ENCODE measurements at regions not wholly inside any gene's neighbourhood (a gene's known extent, or its start where the extent isn't known, plus 50 kb on each side); places are given as distances from the start of the nearest gene placed in this dataset.

DNA sequence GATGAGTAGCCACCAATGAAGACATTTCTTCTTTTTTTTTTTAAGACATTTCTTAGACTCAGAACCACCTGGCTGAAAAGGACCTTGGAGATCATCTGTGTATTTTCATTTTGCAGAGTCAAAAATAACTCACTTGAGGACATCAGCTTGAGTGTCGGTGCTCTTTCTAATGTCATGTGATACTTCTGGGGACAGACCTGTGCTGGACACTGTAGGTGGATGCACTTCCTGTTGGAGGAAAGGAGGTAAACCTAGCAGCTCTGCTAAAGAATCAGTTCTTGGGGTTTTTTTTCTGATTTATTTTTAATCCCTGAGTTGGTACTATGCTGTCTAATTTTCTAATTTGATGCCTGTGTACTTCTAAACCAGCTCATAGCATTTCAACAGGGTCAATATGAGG, 283.9 kb upstream of the CRIM1 start:
- TF ChIP-seq, protein P1, sequence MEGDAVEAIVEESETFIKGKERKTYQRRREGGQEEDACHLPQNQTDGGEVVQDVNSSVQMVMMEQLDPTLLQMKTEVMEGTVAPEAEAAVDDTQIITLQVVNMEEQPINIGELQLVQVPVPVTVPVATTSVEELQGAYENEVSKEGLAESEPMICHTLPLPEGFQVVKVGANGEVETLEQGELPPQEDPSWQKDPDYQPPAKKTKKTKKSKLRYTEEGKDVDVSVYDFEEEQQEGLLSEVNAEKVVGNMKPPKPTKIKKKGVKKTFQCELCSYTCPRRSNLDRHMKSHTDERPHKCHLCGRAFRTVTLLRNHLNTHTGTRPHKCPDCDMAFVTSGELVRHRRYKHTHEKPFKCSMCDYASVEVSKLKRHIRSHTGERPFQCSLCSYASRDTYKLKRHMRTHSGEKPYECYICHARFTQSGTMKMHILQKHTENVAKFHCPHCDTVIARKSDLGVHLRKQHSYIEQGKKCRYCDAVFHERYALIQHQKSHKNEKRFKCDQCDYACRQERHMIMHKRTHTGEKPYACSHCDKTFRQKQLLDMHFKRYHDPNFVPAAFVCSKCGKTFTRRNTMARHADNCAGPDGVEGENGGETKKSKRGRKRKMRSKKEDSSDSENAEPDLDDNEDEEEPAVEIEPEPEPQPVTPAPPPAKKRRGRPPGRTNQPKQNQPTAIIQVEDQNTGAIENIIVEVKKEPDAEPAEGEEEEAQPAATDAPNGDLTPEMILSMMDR (IDR thresholded peaks at IDR 0.05 in 2 of 3, conservative IDR thresholded peaks at IDR 0.05 in 1 of 3; ENCODE audit: control insufficient read depth in 2 of 3, extremely low read depth in 1 of 3, insufficient read depth in 1 of 3, low read depth in 3 of 3, low read length in 3 of 3) = no peak
- TF ChIP-seq MXI1 (IDR thresholded peaks at IDR 0.05; ENCODE audit: low read depth, low read length) = no peak
- no peak for TF ChIP-seq CHD4 (IDR thresholded peaks at IDR 0.05)
- no peak for TF ChIP-seq SP1 (IDR thresholded peaks at IDR 0.05; ENCODE audit: low read depth, low read length)
- no peak for TF ChIP-seq EZH2 (IDR thresholded peaks at IDR 0.05; ENCODE audit: borderline replicate concordance, control insufficient read depth, low read depth, low read length)
- no peak for TF ChIP-seq ZNF384 (IDR thresholded peaks at IDR 0.05; ENCODE audit: borderline replicate concordance, low read depth, low read length)
- no peak for TF ChIP-seq ETV6 (conservative IDR thresholded peaks at IDR 0.05 in 1 of 2, IDR thresholded peaks at IDR 0.05 in 1 of 2; ENCODE audit: borderline replicate concordance in 1 of 2, low read depth in 1 of 2)
- no peak for TF ChIP-seq TCF7 (IDR thresholded peaks at IDR 0.05; ENCODE audit: borderline replicate concordance)
- TF ChIP-seq, protein P2, sequence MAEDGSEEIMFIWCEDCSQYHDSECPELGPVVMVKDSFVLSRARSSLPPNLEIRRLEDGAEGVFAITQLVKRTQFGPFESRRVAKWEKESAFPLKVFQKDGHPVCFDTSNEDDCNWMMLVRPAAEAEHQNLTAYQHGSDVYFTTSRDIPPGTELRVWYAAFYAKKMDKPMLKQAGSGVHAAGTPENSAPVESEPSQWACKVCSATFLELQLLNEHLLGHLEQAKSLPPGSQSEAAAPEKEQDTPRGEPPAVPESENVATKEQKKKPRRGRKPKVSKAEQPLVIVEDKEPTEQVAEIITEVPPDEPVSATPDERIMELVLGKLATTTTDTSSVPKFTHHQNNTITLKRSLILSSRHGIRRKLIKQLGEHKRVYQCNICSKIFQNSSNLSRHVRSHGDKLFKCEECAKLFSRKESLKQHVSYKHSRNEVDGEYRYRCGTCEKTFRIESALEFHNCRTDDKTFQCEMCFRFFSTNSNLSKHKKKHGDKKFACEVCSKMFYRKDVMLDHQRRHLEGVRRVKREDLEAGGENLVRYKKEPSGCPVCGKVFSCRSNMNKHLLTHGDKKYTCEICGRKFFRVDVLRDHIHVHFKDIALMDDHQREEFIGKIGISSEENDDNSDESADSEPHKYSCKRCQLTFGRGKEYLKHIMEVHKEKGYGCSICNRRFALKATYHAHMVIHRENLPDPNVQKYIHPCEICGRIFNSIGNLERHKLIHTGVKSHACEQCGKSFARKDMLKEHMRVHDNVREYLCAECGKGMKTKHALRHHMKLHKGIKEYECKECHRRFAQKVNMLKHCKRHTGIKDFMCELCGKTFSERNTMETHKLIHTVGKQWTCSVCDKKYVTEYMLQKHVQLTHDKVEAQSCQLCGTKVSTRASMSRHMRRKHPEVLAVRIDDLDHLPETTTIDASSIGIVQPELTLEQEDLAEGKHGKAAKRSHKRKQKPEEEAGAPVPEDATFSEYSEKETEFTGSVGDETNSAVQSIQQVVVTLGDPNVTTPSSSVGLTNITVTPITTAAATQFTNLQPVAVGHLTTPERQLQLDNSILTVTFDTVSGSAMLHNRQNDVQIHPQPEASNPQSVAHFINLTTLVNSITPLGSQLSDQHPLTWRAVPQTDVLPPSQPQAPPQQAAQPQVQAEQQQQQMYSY (CRISPR knock-in tag; IDR thresholded peaks at IDR 0.05) = no peak
- TF ChIP-seq ZZZ3 (IDR thresholded peaks at IDR 0.05; ENCODE audit: control insufficient read depth, insufficient read length, low read depth) = no peak
- TF ChIP-seq, protein P3, sequence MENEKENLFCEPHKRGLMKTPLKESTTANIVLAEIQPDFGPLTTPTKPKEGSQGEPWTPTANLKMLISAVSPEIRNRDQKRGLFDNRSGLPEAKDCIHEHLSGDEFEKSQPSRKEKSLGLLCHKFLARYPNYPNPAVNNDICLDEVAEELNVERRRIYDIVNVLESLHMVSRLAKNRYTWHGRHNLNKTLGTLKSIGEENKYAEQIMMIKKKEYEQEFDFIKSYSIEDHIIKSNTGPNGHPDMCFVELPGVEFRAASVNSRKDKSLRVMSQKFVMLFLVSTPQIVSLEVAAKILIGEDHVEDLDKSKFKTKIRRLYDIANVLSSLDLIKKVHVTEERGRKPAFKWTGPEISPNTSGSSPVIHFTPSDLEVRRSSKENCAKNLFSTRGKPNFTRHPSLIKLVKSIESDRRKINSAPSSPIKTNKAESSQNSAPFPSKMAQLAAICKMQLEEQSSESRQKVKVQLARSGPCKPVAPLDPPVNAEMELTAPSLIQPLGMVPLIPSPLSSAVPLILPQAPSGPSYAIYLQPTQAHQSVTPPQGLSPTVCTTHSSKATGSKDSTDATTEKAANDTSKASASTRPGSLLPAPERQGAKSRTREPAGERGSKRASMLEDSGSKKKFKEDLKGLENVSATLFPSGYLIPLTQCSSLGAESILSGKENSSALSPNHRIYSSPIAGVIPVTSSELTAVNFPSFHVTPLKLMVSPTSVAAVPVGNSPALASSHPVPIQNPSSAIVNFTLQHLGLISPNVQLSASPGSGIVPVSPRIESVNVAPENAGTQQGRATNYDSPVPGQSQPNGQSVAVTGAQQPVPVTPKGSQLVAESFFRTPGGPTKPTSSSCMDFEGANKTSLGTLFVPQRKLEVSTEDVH (IDR thresholded peaks at IDR 0.05; ENCODE audit: low read depth, partially characterized antibody) = no peak
- no peak for TF ChIP-seq POLR2AphosphoS5 (IDR thresholded peaks at IDR 0.05; ENCODE audit: low read length)
- TF ChIP-seq TAF1 (IDR thresholded peaks at IDR 0.05; ENCODE audit: borderline replicate concordance, low read depth, low read length) = no peak
- TF ChIP-seq CHD1 (IDR thresholded peaks at IDR 0.05; ENCODE audit: low read depth, low read length) = no peak

All from GM12878 (cell line).